ENCODE measurements at regions not wholly inside any gene's neighbourhood (a gene's known extent, or its start where the extent isn't known, plus 50 kb on each side); places are given as distances from the start of the nearest gene placed in this dataset.
A peak's percentile ranks its signal among the peaks of the same experiment; 100 is the strongest.

DNA sequence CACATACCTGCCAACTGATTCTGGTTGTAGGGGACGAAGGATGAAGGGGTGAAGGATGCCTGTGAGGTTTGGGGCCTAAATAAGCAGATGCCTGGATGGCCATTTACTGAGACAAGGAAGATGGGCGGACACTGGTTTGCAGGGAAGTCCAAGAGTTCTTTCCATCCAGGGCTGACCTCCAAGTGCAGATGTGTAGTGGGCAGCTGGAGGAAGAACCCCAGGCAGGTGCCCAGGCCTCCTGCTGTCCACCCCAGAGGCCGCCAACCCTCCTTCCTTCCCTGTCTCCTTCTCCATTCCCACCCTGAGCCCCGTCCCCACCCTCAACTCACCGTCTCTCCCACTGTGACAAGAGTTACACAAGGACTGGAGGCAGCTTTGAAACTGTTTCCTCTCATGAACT is 171.5 kb downstream of the KATNAL1 start:
- Histone ChIP-seq H3K18ac (ENCODE audit: low read length) (no peak overlapping the region), H4K91ac (ENCODE audit: low read depth, low read length, poor library complexity) (no peak overlapping the region)

DNA sequence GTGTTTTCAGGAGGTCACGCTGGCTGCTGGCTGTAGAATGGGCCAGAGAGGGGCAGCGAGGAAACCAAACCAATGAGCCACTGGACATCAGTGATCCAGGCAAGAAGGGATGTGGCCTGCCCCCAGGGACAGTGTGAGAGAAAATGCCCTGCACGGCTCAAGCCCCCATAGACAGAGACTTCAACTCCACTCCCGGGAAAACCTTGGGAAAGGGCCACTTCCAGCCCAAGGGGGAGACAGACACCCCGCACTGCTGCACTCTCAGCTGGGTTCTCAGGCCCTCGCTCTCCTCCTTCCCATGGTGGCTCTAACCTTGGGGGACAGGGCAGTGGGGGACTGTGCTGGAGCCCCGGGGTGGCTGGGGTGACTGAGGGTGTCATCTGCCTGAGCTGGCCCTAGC is 172.0 kb downstream of the KATNAL1 start:
- peak overlapping the region; percentile 18 for H3K9ac ChIP-seq (ENCODE audit: low read depth, low read length, poor library complexity)
- no peak overlapping the region for H4K8ac ChIP-seq (ENCODE audit: low read depth, low read length)
- peak overlapping the region; percentile 0 for H2BK12ac ChIP-seq (ENCODE audit: low read length)
- no peak overlapping the region for H2BK15ac ChIP-seq (ENCODE audit: low read length)
- no peak overlapping the region for H3K27ac ChIP-seq (replicated peaks; ENCODE audit: low read length)
- H3K4ac ChIP-seq (ENCODE audit: low read length): no peak overlapping the region
- no peak overlapping the region for H2AK5ac ChIP-seq (ENCODE audit: low read depth, low read length)
- no peaks in the 10 kb centered on the region for H3K79me1 ChIP-seq (ENCODE audit: low read depth, low read length)
- H3K27me3 ChIP-seq (ENCODE audit: control insufficient read depth in 3 of 3, insufficient read depth in 3 of 3, low read depth in 1 of 3, low read length in 3 of 3): no peaks in the 10 kb centered on the region
- no peak overlapping the region for H3K4me2 ChIP-seq (ENCODE audit: insufficient read depth, low read length, poor library complexity, severe bottlenecking)
- H4K91ac ChIP-seq (ENCODE audit: low read depth, low read length, poor library complexity): no peak overlapping the region
- H3K4me3 ChIP-seq (ENCODE audit: low read length in 2 of 2): no peak overlapping the region
- H2AFZ ChIP-seq (ENCODE audit: low read length): no peak overlapping the region
- no peak overlapping the region for H3K23ac ChIP-seq (ENCODE audit: low read depth, low read length, poor library complexity)
- no peaks in the 10 kb centered on the region for H3K36me3 ChIP-seq (replicated peaks in 1 of 2; ENCODE audit: control insufficient read depth in 2 of 2, insufficient read depth in 2 of 2, low read length in 2 of 2)
- DNase-seq (ENCODE audit: low spot score): no peak
- no peak overlapping the region for H2BK120ac ChIP-seq (ENCODE audit: low read depth, low read length)
- H3K4me1 ChIP-seq (ENCODE audit: control insufficient read depth in 2 of 2, insufficient read depth in 1 of 2, low read depth in 1 of 2, low read length in 2 of 2): peaks cover 4 to 5% of the 10 kb centered on the region in 2 donors
- peak overlapping the region; percentile 47 for H3K14ac ChIP-seq (ENCODE audit: low read length)
- no peak overlapping the region for H2BK5ac ChIP-seq (ENCODE audit: low read length)
- WGBS, 2 donors (ENCODE audit: extremely low coverage in 2 of 2, insufficient read length in 2 of 2, insufficient replicate concordance in 1 of 2): no CpG with 5 or more reads among the region's 7 CpGs
- peak overlapping the region; percentile 73 for H3K18ac ChIP-seq (ENCODE audit: low read length)
- H3K9me3 ChIP-seq (replicated peaks in 1 of 2; ENCODE audit: control insufficient read depth in 2 of 2, insufficient read depth in 1 of 2, low read depth in 1 of 2, low read length in 2 of 2): peaks cover 0 to 3% of the 10 kb centered on the region in 2 donors

More for the DNA sequence above, 171.5 kb downstream of the KATNAL1 start:
- WGBS, 2 donors (ENCODE audit: extremely low coverage in 2 of 2, insufficient read length in 2 of 2, insufficient replicate concordance in 1 of 2): no CpG with 5 or more reads among the region's 5 CpGs
- Histone ChIP-seq H2BK12ac (ENCODE audit: low read length) (no peak overlapping the region), H3K4me3 (ENCODE audit: low read length in 2 of 2) (no peak overlapping the region), H3K14ac (ENCODE audit: low read length) (no peak overlapping the region), H2BK15ac (ENCODE audit: low read length) (no peak overlapping the region), H4K8ac (ENCODE audit: low read depth, low read length) (no peak overlapping the region), H2AFZ (ENCODE audit: low read length) (no peak overlapping the region), H3K27ac (replicated peaks; ENCODE audit: low read length) (no peak overlapping the region), H3K27me3 (ENCODE audit: control insufficient read depth in 3 of 3, insufficient read depth in 3 of 3, low read depth in 1 of 3, low read length in 3 of 3) (no peaks in the 10 kb centered on the region), H2BK5ac (ENCODE audit: low read length) (no peak overlapping the region), H3K4me1 (ENCODE audit: control insufficient read depth in 2 of 2, insufficient read depth in 1 of 2, low read depth in 1 of 2, low read length in 2 of 2) (peaks cover 4 to 5% of the 10 kb centered on the region in 2 donors), H3K23ac (ENCODE audit: low read depth, low read length, poor library complexity) (no peak overlapping the region), H2BK120ac (ENCODE audit: low read depth, low read length) (no peak overlapping the region), H3K9ac (ENCODE audit: low read depth, low read length, poor library complexity) (no peak overlapping the region), H3K9me3 (replicated peaks in 1 of 2; ENCODE audit: control insufficient read depth in 2 of 2, insufficient read depth in 1 of 2, low read depth in 1 of 2, low read length in 2 of 2) (peaks cover 0 to 3% of the 10 kb centered on the region in 2 donors), H3K36me3 (replicated peaks in 1 of 2; ENCODE audit: control insufficient read depth in 2 of 2, insufficient read depth in 2 of 2, low read length in 2 of 2) (no peaks in the 10 kb centered on the region), H3K4me2 (ENCODE audit: insufficient read depth, low read length, poor library complexity, severe bottlenecking) (no peak overlapping the region), H2AK5ac (ENCODE audit: low read depth, low read length) (no peak overlapping the region), H3K4ac (ENCODE audit: low read length) (no peak overlapping the region), H3K79me1 (ENCODE audit: low read depth, low read length) (no peaks in the 10 kb centered on the region)
- no peak for DNase-seq (ENCODE audit: low spot score)

DNA sequence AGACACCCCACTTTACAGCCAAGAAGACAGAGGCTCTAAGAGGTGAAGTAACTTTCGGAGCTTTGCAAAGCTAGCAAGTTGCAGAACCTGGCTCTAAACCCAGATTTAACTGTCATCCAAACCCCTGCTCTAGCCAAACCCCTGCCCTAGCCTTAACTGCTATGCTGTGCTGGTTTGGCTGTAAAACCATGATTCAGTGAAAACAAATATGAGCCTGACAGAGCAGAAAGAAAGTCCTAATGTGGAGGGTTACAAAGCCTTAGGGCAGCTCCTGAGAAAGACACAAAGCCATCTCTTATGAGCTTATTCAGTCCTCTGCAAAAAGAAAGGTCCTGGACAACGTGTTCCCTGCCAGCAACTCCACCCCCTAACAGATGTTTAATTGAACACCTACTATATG is 172.8 kb downstream of the KATNAL1 start:
- Histone ChIP-seq H2BK5ac (ENCODE audit: low read length) (no peak overlapping the region), H3K36me3 (replicated peaks in 1 of 2; ENCODE audit: control insufficient read depth in 2 of 2, insufficient read depth in 2 of 2, low read length in 2 of 2) (no peaks in the 10 kb centered on the region), H3K18ac (ENCODE audit: low read length) (no peak overlapping the region), H3K4me2 (ENCODE audit: insufficient read depth, low read length, poor library complexity, severe bottlenecking) (no peak overlapping the region), H3K9me3 (replicated peaks in 1 of 2; ENCODE audit: control insufficient read depth in 2 of 2, insufficient read depth in 1 of 2, low read depth in 1 of 2, low read length in 2 of 2) (peaks cover 0 to 3% of the 10 kb centered on the region in 2 donors), H2AFZ (ENCODE audit: low read length) (no peak overlapping the region), H3K79me1 (ENCODE audit: low read depth, low read length) (no peaks in the 10 kb centered on the region), H2BK120ac (ENCODE audit: low read depth, low read length) (no peak overlapping the region), H3K27me3 (ENCODE audit: control insufficient read depth in 3 of 3, insufficient read depth in 3 of 3, low read depth in 1 of 3, low read length in 3 of 3) (no peaks in the 10 kb centered on the region), H3K27ac (replicated peaks; ENCODE audit: low read length) (no peak overlapping the region), H2BK12ac (ENCODE audit: low read length) (no peak overlapping the region), H3K9ac (ENCODE audit: low read depth, low read length, poor library complexity) (no peak overlapping the region), H4K91ac (ENCODE audit: low read depth, low read length, poor library complexity) (no peak overlapping the region), H2BK15ac (ENCODE audit: low read length) (no peak overlapping the region), H3K14ac (ENCODE audit: low read length) (no peak overlapping the region), H3K4me3 (ENCODE audit: low read length in 2 of 2) (no peak overlapping the region), H4K8ac (ENCODE audit: low read depth, low read length) (no peak overlapping the region), H3K4me1 (ENCODE audit: control insufficient read depth in 2 of 2, insufficient read depth in 1 of 2, low read depth in 1 of 2, low read length in 2 of 2) (peaks cover 4 to 5% of the 10 kb centered on the region in 2 donors), H2AK5ac (ENCODE audit: low read depth, low read length) (no peak overlapping the region), H3K4ac (ENCODE audit: low read length) (no peak overlapping the region), H3K23ac (ENCODE audit: low read depth, low read length, poor library complexity) (no peak overlapping the region)
- WGBS, 2 donors (ENCODE audit: extremely low coverage in 2 of 2, insufficient read length in 2 of 2, insufficient replicate concordance in 1 of 2): no CpG with 5 or more reads among the region's 2 CpGs
- DNase-seq (ENCODE audit: low spot score): no peak

DNA sequence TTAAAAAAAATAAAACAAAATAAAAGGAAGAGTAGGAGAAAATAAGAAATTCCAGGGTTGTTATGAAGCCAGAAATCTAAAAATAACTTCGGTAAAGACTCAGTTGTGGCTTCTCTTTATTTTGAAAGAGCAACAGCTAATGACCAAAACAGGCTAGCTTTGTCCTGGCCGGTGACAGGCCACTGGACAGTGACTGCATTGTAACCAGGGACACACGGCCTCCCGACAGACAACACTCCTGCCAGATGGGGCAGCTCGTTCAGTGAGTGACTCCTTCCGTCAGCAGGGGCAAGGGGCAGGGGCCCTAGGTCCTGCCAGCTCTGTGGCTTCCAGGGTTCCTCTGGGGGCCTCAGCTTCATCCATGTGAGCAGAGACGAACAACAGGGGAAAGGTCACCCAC is 173.4 kb downstream of the KATNAL1 start:
- Histone ChIP-seq H2AFZ (ENCODE audit: low read length) (peak overlapping the region; percentile 69), H2BK15ac (ENCODE audit: low read length) (no peak overlapping the region), H2AK5ac (ENCODE audit: low read depth, low read length) (no peak overlapping the region), H3K36me3 (replicated peaks in 1 of 2; ENCODE audit: control insufficient read depth in 2 of 2, insufficient read depth in 2 of 2, low read length in 2 of 2) (no peaks in the 10 kb centered on the region), H3K79me1 (ENCODE audit: low read depth, low read length) (no peaks in the 10 kb centered on the region), H3K9ac (ENCODE audit: low read depth, low read length, poor library complexity) (no peak overlapping the region), H3K27me3 (ENCODE audit: control insufficient read depth in 3 of 3, insufficient read depth in 3 of 3, low read depth in 1 of 3, low read length in 3 of 3) (no peaks in the 10 kb centered on the region), H3K4me1 (ENCODE audit: control insufficient read depth in 2 of 2, insufficient read depth in 1 of 2, low read depth in 1 of 2, low read length in 2 of 2) (peaks cover 4 to 5% of the 10 kb centered on the region in 2 donors), H4K91ac (ENCODE audit: low read depth, low read length, poor library complexity) (no peak overlapping the region), H3K18ac (ENCODE audit: low read length) (no peak overlapping the region), H3K4ac (ENCODE audit: low read length) (no peak overlapping the region), H3K23ac (ENCODE audit: low read depth, low read length, poor library complexity) (no peak overlapping the region), H3K14ac (ENCODE audit: low read length) (no peak overlapping the region), H2BK120ac (ENCODE audit: low read depth, low read length) (no peak overlapping the region), H2BK12ac (ENCODE audit: low read length) (no peak overlapping the region), H2BK5ac (ENCODE audit: low read length) (no peak overlapping the region), H4K8ac (ENCODE audit: low read depth, low read length) (no peak overlapping the region), H3K27ac (replicated peaks; ENCODE audit: low read length) (no peak overlapping the region), H3K4me2 (ENCODE audit: insufficient read depth, low read length, poor library complexity, severe bottlenecking) (no peak overlapping the region), H3K4me3 (ENCODE audit: low read length in 2 of 2) (no peak overlapping the region), H3K9me3 (replicated peaks in 1 of 2; ENCODE audit: control insufficient read depth in 2 of 2, insufficient read depth in 1 of 2, low read depth in 1 of 2, low read length in 2 of 2) (peaks cover 0 to 3% of the 10 kb centered on the region in 2 donors)
- WGBS, 2 donors (ENCODE audit: extremely low coverage in 2 of 2, insufficient read length in 2 of 2, insufficient replicate concordance in 1 of 2): no CpG with 5 or more reads among the region's 7 CpGs
- no peak for DNase-seq (ENCODE audit: low spot score)
